LNCaP clone FGC (cell line): ENCODE measurements at regions not wholly inside any gene's neighbourhood (a gene's known extent, or its start where the extent isn't known, plus 50 kb on each side); places are given as distances from the start of the nearest gene placed in this dataset.

Experiments
- DNase-seq: peaks from one replicate; pipeline ENCODE4 v3.0.0-alpha.2; 2011; ENCODE audit warnings: low read depth
- H3K4me3 ChIP-seq: 2 replicates; pipeline ENCODE4 v1.5.1; 2011; ENCODE audit warnings: mild to moderate bottlenecking, low read depth, low read length, control low read depth
- TF ChIP-seq, protein P1 (sequence below): IDR thresholded peaks from 2 replicates; pipeline ENCODE4 v1.5.1; 2012; ENCODE audit warnings: mild to moderate bottlenecking; ENCODE audit not compliant: control insufficient read depth, insufficient read depth; ENCODE audit errors: extremely low read depth

DNA sequence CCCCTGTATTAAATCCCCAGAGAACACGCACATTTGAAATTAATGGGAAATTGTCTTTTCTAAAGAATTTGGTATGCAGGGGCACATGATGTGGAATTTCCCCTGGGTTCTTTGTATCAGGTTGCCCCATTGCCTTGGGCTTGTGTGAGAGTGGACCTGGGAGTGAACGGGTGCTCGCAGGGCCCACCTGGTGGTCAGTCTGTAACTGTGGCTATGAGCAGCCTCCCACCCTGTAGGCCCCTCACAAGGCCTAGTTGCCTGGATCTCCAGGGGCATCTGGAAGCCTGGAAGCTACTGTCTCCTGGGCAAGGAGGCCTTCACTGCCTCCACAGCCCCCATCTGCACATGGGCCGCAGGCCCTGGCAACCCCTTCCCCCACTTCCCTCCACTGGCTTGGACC is 96.7 kb downstream of the SLC25A47 start:
- no peak for DNase-seq
- TF ChIP-seq, protein P1, sequence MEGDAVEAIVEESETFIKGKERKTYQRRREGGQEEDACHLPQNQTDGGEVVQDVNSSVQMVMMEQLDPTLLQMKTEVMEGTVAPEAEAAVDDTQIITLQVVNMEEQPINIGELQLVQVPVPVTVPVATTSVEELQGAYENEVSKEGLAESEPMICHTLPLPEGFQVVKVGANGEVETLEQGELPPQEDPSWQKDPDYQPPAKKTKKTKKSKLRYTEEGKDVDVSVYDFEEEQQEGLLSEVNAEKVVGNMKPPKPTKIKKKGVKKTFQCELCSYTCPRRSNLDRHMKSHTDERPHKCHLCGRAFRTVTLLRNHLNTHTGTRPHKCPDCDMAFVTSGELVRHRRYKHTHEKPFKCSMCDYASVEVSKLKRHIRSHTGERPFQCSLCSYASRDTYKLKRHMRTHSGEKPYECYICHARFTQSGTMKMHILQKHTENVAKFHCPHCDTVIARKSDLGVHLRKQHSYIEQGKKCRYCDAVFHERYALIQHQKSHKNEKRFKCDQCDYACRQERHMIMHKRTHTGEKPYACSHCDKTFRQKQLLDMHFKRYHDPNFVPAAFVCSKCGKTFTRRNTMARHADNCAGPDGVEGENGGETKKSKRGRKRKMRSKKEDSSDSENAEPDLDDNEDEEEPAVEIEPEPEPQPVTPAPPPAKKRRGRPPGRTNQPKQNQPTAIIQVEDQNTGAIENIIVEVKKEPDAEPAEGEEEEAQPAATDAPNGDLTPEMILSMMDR = no peak
- no peak overlapping the region for H3K4me3 ChIP-seq

DNA sequence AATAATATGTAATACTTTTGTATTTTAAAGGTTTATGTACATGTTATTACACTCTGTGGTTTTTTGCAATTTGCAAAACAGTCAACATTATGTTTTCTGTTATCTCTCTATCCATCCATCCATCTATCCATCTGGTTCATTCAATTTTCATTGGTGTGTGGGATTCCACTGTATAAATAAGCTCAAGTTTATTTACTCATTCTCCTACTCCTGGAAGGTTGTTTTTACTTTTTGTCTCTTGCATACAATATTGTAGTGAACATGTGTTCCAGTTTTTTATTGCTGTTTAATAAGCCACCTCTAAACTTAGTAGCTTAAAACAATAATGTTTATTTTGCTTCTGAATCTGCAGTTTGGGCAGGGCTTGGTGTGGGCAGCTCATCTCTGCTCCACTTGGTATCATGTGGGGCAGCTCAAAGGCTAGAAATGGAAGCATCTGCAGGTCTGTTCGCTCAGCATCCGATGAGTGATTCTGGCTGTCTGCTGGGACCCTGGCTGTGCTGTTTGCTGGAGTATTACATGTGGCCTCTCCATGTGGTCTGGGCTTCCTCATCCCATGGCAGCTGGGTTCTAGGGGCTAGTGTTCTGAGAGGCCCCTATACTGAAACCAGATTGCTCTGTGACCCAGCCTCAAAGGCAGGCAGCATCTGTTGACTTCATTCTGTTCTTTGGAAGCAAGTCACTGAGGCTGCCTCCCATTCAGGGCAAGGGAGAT is 98.8 kb downstream of the SLC25A47 start:
- H3K4me3 ChIP-seq = no peak overlapping the region
- no peak for DNase-seq
- TF ChIP-seq, protein P1 = no peak

DNA sequence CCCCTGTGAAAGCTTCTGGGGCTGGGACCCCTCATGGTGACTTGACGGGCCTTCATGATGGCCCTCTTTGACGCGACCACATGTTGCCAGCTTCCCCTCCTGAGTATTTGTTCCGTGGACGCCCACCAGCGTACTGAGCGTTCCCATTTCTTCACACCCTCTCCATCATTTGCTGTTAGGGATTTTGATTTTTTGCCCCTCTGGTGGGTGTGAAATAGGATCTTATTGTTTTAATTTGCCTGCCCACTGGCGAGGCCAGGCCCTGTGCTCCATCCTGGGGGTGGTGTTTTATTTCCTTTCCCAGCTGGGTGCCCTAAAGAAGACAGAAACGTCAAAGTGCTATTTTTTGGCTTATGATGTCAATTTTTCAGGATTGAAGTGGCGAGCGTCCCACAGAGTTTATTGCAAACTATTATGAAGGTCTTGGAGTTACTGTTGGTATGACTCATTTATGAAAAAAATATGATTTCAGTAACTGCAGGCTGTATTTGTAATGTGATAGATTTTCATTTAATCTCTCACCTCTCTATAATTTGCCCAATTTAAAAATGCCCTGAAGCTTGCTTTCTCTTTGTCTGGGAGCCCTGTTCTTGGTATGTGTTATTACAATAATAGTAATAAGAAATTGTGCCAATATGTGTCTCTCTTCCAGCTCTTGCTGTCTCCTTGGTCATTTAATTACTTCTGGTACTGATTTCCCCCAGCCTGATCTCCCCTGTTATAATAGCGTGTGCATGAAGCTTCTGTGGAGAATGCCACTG is 99.6 kb downstream of the SLC25A47 start:
- TF ChIP-seq, protein P1 = no peak
- no peak overlapping the region for H3K4me3 ChIP-seq
- DNase-seq = no peak

DNA sequence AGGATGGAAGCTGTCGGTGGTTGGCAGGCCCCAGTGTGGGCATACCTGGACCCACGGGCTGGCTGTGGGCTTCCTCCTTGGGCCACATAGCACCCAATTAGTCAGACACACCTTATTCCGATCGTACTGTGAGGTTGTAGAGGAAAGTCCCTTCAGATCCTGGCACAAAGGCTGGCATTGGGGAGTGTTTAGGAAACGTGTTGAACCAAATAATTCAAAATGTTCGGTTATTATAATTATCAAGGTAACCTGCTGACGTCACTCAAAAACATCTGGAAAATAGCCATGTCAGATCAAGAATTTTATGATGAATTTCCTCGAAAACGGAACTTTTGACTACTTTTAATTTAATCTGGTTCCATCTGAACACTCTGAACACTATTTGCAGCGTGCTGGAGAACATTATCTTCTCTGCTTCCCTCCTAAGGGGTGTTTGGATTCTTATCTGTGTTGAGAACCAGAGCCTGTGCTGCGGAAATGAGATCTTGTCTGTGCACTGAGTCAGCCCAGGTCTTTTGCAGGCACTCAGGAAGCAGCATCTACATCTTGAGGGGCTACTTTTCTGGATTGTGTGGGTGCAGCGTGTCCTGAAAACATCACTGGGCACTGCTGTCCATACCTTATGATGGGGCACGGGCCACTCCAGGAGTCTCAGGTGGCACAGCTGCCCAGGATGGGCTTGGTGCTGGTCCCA is 100.3 kb downstream of the SLC25A47 start:
- TF ChIP-seq, protein P1 = no peak
- no peak overlapping the region for H3K4me3 ChIP-seq
- DNase-seq = no peak

DNA sequence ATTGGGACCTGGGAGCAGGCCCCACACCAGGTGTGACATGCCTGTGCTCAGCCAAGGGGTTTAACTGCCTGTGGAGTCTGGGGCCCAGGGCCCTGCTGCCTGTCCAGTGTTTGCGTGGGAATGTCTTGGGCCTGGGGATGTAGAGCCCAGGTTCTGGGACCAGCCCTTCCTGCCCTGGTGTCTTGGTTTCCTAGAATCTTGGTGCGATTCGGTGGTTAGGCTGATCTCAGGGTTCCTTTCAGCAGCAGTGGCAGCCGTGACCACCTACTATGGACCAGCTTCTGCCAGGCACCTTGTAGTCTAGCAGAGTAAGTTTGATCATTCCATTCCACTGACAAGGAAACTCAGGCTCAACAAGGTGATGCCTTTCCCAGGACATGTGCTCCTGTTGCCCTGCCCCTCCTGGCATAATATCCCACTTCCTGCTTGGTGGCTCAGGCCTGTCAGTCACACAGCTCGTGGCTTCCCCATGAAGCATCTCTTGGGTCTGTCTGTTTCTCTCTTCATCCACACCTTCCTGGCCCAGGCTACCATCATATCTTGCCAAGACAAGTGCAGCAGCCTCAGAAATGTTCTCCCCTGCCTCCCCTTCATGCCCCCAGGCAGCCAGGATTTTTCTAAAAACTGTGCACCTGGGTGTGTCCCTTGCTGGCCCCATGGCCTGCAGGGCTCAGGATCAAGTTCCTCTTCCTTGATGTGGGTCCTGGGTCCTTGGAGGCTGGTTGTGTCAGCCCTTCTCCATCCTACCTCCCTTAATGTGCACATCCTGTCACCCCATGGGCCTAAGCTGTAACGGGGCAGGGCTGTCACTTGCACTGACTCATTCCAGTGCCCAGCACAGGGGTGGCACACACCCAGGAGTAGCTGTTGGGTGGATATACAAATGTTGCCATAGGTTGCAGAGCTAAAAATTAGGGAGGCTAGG is 101.6 kb downstream of the SLC25A47 start:
- TF ChIP-seq, protein P1 = no peak
- no peak overlapping the region for H3K4me3 ChIP-seq
- peak; percentile 27 for DNase-seq

DNA sequence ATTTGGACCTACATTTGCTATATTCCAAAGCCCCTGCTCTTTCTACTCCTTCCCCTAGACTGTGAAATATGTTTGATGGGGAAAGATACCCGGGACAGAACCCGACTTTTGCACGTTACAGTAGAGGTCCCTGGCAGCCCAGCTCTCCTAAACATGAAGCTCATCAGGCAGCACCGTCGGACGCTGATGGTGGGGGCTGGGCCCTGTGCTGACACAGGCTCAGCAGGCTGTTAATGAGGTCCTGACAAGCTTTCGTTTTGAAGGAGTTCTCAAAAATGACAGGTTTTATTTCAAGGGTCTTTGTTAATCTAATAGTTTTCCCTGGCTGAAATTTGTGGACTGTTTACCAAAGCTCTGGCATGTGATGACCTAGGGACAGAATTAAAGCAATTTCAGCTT is 102.3 kb downstream of the SLC25A47 start:
- H3K4me3 ChIP-seq = no peak overlapping the region
- TF ChIP-seq, protein P1 = no peak
- no peak for DNase-seq
